VCaP (cell line): ENCODE measurements at regions not wholly inside any gene's neighbourhood (a gene's known extent, or its start where the extent isn't known, plus 50 kb on each side); places are given as distances from the start of the nearest gene placed in this dataset.
A peak's percentile ranks its signal among the peaks of the same experiment; 100 is the strongest.

Source experiments
- H3K27ac ChIP-seq: fragments of 450-650 bp; 2 replicates; pipeline ENCODE4 v1.5.1; 2017
- TF ChIP-seq, protein P1 (sequence below): fragments of 450-650 bp; conservative IDR thresholded peaks from 2 replicates; pipeline ENCODE4 v1.5.1; 2017; ENCODE audit warnings: mild to moderate bottlenecking, moderate library complexity

DNA sequence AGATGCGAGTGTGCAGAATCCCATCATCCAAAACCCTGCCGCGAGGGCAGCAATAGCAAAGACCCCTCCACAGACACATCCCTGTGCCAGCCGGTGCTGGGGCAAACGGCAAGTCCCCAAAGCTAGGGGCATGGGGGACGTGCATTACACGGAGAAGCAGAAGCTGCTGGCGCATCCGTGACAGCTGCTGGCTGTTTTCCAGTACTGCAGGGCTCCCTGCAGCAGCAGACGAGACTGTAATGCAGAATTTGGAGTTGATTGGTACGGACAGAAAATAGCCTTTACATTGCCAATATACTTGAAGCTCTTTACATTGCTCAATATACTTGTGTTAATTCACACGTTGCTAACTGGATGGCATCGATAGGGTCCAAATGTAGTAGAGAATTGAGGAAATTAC lies 77.2 kb upstream of the TMTC4 start:
- TF ChIP-seq, protein P1, sequence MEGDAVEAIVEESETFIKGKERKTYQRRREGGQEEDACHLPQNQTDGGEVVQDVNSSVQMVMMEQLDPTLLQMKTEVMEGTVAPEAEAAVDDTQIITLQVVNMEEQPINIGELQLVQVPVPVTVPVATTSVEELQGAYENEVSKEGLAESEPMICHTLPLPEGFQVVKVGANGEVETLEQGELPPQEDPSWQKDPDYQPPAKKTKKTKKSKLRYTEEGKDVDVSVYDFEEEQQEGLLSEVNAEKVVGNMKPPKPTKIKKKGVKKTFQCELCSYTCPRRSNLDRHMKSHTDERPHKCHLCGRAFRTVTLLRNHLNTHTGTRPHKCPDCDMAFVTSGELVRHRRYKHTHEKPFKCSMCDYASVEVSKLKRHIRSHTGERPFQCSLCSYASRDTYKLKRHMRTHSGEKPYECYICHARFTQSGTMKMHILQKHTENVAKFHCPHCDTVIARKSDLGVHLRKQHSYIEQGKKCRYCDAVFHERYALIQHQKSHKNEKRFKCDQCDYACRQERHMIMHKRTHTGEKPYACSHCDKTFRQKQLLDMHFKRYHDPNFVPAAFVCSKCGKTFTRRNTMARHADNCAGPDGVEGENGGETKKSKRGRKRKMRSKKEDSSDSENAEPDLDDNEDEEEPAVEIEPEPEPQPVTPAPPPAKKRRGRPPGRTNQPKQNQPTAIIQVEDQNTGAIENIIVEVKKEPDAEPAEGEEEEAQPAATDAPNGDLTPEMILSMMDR, result peak; percentile 51; the same call in 1 of the 2 replicates
- no peak overlapping the region for H3K27ac ChIP-seq

DNA sequence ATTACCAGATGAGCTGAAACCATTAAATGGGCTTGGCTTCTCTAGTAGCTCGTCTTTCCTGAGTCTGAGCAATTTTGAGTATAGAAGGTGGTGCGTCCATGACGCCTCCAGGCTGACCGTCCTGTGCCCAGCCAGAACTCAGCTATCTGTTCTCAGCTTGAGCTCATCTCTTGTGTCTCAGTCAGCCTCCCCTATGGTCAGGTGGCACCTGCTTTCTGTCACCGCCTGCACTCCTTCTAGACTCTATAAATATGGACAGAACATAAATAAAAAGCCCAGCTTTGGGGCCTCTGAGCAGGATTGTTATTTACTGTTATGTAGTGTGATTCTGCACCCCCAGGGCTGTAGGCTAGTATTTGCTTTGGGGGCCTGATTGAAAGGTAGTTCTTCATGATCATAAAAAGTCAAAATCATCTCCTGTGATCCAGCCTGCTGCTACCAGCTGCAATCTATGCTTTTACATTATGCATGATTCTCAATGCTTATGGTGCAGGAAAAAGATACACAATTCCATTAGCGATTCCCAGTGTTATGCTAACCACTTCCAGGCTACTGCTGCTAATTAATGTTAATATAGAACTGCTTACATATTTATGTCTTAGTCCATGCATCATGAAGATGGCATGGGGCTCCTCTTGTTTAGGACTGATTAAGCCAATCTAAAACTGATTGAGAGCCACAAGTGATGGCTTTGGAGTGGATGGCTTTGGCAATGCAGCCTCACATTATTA lies 72.5 kb upstream of the TMTC4 start:
- TF ChIP-seq, protein P1, result no peak

DNA sequence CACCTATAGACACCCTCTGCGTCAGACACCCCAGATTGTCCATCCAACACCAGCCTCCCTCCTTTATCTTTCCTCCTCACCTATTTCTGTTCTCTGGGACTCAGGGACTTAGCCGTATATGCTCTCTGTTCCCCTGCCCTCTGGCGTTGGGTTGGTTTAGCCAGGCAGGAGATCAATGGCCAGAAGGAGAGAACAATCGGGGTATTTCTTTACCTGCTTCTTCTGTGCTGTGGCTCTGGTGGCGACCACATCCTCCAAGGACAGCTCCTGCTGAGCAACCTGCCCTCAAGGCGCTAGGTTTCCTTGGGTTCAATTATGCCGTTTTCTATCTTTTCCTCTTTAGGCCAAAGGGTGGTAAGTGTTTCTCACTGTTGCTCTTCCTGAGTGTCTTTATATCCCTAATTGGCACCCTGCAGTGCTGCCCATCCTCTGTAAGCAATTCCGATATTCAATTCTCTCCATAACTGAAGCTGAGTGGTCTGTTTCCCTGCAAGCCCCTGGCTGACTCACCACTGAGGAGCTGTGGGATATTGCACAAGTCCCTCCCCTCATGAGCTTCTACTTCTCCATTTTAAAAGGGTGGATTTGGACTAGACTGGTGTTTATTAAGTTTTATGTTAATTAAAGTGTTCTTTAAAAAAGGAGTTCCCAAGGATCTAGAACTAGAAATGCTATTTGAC lies 63.7 kb upstream of the TMTC4 start:
- no peak overlapping the region; the same call in 1 of the 2 replicates for H3K27ac ChIP-seq
- TF ChIP-seq, protein P1, result no peak

More for the DNA sequence above, 72.5 kb upstream of the TMTC4 start:
- H3K27ac ChIP-seq, result no peak overlapping the region

DNA sequence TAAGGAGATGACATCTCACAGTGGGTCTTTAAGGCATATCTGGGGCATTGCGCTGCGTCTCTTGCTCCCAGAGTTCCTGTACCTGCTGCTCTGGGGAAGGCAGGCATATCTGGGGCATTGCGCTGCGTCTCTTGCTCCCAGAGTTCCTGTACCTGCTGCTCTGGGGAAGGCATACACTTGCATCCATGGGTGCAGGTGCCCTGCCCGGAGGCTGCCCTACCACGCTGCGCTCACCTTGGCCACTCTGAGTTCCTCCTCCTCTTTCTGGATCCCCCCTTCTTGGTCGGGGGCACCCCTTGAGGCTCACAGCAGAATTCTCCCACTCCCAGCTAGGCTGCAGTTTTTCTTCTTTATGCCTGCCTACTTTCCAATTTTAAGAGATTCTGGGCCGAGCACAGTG lies 60.9 kb upstream of the TMTC4 start:
- peak overlapping the region; percentile 98 for H3K27ac ChIP-seq
- TF ChIP-seq, protein P1, result no peak

DNA sequence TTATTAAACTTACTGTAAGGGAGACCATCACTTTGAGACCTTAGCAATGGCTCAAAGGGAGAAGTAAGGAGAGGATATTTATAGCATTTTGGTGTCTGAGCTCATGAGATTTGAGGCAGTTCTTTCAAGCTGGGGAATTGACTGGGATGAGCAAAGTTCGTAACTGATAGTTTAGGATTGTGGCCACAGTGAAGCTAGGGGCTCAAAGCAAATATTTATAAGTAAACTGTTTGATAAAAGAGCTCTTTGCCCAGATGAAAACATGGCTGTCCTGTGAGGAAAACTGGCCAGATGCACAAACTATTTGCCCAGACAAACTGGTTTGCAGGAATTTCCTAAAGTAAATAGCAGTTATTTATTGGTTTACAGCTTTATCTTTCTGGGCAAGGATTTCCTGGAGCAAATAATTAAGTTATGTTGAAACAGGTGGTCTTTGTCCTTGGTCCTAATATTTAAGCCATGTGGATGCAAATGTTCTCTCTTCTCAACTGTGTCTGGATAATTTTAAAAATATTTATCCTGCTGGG lies 59.7 kb upstream of the TMTC4 start:
- H3K27ac ChIP-seq, result peak overlapping the region; percentile 98
- TF ChIP-seq, protein P1, result no peak

DNA sequence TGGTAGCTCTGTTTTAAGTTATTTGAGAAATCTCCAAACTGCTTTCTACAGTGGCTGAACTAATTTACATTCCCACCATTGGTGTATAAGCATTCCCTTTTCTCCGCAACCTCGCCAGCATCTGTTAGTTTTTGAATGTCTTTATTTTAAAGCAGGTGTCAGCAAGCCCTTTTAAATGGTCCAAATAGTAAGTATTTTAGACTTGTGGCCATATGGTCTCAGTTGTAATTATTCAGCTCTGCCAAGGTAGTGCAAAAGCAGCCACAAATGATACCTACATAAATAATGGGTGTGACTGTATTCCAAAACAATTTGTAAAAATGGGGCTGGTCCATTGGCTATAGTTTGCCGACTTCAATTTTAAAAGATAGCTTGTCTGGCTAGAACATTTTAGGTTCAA lies 58.7 kb upstream of the TMTC4 start:
- TF ChIP-seq, protein P1, result no peak
- H3K27ac ChIP-seq, result peak overlapping the region; percentile 98

DNA sequence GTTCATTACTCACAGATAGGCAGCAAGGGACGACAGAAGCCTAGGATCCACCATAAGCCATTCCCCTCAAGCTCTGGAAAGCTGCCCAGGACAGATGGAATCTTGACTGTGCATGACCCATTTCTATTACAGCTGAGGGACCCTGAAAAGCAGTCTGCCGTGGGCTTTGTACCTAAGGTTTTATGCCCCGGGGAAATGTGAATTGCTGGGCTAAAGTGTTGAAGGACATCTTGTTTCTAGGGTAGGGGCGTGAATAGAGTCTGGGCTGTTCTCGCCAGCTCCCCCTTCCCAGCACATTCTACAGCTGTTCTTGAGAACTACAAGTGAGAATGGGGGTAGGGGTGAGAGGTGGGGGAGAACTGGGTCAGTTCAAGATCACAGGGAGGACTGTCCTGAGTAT lies 53.6 kb upstream of the TMTC4 start:
- H3K27ac ChIP-seq, result no peak overlapping the region
- TF ChIP-seq, protein P1, result no peak
